SK-N-MC (cell line): ENCODE measurements at regions not wholly inside any gene's neighbourhood (a gene's known extent, or its start where the extent isn't known, plus 50 kb on each side); places are given as distances from the start of the nearest gene placed in this dataset.

Source experiments
- DNase-seq: peaks from one replicate; pipeline ENCODE4 v3.0.0-alpha.2; 2011; ENCODE audit warnings: low read depth, low spot score
- H3K27ac ChIP-seq: fragments of 200-600 bp; sonication (generic); 2 replicates; pipeline ENCODE4 v1.5.1; 2016; ENCODE audit warnings: mixed run types
- H3K36me3 ChIP-seq: fragments of 200-600 bp; sonication (generic); 2 replicates; pipeline ENCODE4 v1.6.1; 2017; ENCODE audit warnings: antibody characterized with exemption, low read length, mixed read lengths; ENCODE audit not compliant: insufficient read depth
- H3K4me3 ChIP-seq: fragments of 200-600 bp; sonication (generic); 2 replicates; pipeline ENCODE4 v1.5.1; 2016
- H3K9ac ChIP-seq: fragments of 200-600 bp; sonication (generic); 2 replicates; pipeline ENCODE4 v1.8.0; 2017; ENCODE audit warnings: mixed run types, mixed read lengths; ENCODE audit not compliant: insufficient read length
- H3K9me3 ChIP-seq: fragments of 200-600 bp; sonication (generic); 2 replicates; pipeline ENCODE4 v1.6.1; 2017; ENCODE audit warnings: low read depth, mild to moderate bottlenecking, antibody characterized with exemption, low read length, moderate library complexity, mixed read lengths
- EZH2 ChIP-seq: fragments of 200-600 bp; sonication (generic); IDR thresholded peaks from one replicate; pipeline ENCODE4 v1.6.1; 2017; ENCODE audit warnings: antibody characterized with exemption
- FOXP2 ChIP-seq: optimal IDR thresholded peaks from 2 replicates; pipeline ENCODE3; 2011; ENCODE audit warnings: mild to moderate bottlenecking, moderate library complexity; ENCODE audit not compliant: insufficient read depth; ENCODE audit errors: extremely low read length, control extremely low read depth
- POLR2AphosphoS5 ChIP-seq: IDR thresholded peaks from 2 replicates; pipeline ENCODE4 v1.6.1; 2012; ENCODE audit warnings: mild to moderate bottlenecking, low read depth, low read length, borderline replicate concordance

DNA sequence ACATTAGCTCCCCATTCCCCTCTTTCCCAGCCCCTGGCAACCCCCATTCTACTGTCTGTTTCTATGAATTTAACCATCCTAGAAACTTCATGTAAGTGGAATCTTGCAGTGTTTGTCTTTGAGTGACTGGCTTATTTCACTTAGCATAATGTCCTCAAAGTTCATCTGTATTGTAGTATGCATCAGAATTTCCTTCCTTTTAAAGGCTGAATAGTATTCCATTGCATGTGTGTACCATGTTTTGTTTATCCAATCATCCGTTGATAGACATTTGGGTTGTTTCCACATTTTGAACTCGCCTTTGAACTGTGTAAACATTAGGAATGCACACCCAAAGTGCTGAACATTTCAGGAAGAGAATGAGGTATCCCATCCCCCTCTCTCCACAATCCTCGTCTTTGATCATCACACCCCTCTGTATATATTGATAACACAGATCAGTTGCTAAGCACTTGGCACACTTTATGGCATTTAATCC is 56.4 kb upstream of the PLAC1 start:
- H3K36me3 ChIP-seq = no peaks in the 10 kb centered on the region
- H3K9ac ChIP-seq = no peak overlapping the region
- no peak for TF ChIP-seq FOXP2
- no peak for TF ChIP-seq EZH2
- no peak for TF ChIP-seq POLR2AphosphoS5
- H3K27ac ChIP-seq = no peak overlapping the region
- H3K4me3 ChIP-seq = no peak overlapping the region
- H3K9me3 ChIP-seq = no peaks in the 10 kb centered on the region
- no peak for DNase-seq

- TF ChIP-seq EZH2 = no peak
- TF ChIP-seq POLR2AphosphoS5 = no peak
- no peak for TF ChIP-seq FOXP2
- Histone ChIP-seq H3K27ac (no peak overlapping the region), H3K9ac (no peak overlapping the region), H3K36me3 (no peaks in the 10 kb centered on the region), H3K9me3 (no peaks in the 10 kb centered on the region), H3K4me3 (no peak overlapping the region)
- no peak for DNase-seq
Measured at GRCh38 chrX:134713618-134714107, 55.4 kb upstream of the PLAC1 start.

DNA sequence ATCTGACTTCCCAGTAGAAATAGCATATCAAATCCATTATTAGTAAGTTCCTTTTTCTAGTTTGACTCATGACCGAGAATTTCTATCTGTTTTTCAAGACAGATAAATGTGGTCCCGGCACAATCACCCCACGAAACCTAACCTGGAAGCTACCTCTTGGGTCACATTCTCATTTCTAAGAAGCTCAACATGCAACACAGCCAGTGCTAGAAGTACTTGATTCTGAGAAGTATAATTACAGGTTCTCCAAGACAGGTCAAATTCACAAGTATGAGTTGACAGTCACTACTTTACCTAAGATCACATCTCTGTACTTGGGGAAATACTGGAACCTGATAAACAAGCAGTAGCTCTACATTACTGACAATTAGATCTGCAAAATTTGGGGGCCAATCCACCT is 54.0 kb upstream of the PLAC1 start:
- no peak overlapping the region for H3K27ac ChIP-seq
- no peak for TF ChIP-seq FOXP2
- no peak for TF ChIP-seq EZH2
- TF ChIP-seq POLR2AphosphoS5 = no peak
- no peak overlapping the region for H3K9ac ChIP-seq
- no peak for DNase-seq
- H3K9me3 ChIP-seq = no peaks in the 10 kb centered on the region
- H3K4me3 ChIP-seq = no peak overlapping the region
- H3K36me3 ChIP-seq = no peaks in the 10 kb centered on the region

DNA sequence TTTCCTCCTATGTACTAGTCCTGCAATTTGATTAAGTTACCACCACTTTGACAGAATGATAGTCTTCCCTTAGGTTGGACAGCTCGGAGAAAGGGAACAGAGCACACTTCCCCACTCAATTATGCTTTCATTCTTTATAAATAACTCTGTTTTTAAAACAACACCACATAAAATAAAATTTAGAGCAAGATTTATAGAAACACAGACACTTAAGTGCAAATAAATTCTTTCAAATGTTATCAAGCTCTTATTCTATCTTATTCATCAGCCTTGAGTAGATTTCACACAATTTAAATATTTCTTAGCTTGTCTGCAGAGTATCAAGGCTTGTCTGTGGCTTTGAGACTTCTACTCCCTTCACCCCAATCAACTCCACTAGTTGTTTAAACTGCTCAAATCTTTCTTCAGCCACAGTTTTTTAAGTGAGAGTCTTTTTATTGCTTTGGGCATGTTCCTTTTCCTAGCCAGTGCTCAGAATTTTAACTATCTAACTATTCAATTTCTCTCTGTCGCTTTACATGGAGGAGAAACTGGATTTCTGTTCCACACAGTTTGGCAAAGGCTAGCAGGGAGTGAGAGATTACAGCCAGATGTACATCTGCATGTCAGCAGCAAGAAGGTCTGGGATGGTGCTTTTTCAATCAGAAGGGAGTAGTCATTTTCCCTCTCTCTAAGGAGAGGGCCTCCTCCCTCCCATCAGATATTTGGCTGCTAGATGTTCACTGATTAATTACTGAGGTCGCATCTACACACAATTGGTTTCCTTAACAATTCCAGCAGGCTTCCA is 53.1 kb upstream of the PLAC1 start:
- no peaks in the 10 kb centered on the region for H3K36me3 ChIP-seq
- no peak for TF ChIP-seq FOXP2
- TF ChIP-seq EZH2 = no peak
- no peak for TF ChIP-seq POLR2AphosphoS5
- no peak overlapping the region for H3K4me3 ChIP-seq
- no peaks in the 10 kb centered on the region for H3K9me3 ChIP-seq
- H3K27ac ChIP-seq = no peak overlapping the region
- no peak overlapping the region for H3K9ac ChIP-seq
- DNase-seq = no peak
